ENCODE measurements at regions not wholly inside any gene's neighbourhood (a gene's known extent, or its start where the extent isn't known, plus 50 kb on each side); places are given as distances from the start of the nearest gene placed in this dataset.

DNA sequence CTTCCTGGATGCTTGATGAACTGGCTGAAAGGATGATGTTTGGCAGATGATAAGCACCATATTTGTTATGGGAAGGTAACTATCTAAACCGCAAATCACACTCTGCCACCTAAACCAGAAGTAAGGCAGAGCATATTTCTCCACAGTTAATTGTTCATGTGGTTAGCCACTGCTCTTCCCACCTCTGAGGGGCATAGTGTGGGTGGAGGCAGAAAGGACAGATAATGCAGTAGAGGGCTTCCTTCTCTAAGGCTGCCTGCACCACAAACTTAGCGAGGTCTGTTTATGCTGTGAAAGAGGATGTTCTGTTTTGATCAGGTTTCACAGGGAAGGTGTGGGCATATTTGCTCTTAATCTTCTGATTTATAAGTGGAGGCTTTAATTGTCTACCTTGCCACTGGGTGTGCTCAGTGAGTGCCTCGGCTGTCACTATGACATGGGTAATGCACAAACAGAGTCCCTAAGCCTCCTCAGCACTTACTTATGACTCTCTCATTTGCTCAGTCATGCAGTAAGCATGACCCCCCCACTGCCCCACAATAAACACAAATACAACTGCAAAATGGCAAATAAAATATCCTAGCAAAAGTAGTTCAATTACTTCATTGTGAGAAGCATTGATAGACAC, 401.0 kb downstream of the TMA16 start:
- ATAC-seq (peak; percentile 71), DNase-seq (peak in 7 of 9 donors; percentile 25 to 84 (median 43))
- H3K36me3 Mint-ChIP-seq = peaks cover 0 to 6% (median 0%) of the 10 kb centered on the region in 5 donors
- H3K9me3 ChIP-seq (ENCODE audit: control insufficient read depth in 2 of 3, low read length in 3 of 3) = no peaks in the 10 kb centered on the region
- H3K4me3 ChIP-seq (ENCODE audit: low read length) = no peak overlapping the region
- no peak overlapping the region for H3K27ac ChIP-seq (ENCODE audit: low read depth, low read length)
- H3K4me1 Mint-ChIP-seq = peaks cover 0 to 43% (median 27%) of the 10 kb centered on the region in 7 donors
- peak overlapping the region in 8 of 10 donors; percentile 24 to 65 (median 51) for H3K4me3 Mint-ChIP-seq
- H3K27me3 Mint-ChIP-seq = peaks cover 0 to 7% (median 0%) of the 10 kb centered on the region in 5 donors
- peaks cover 0 to 23% (median 5%) of the 10 kb centered on the region in 11 donors for H3K9me3 Mint-ChIP-seq
- peak overlapping the region in 7 of 9 donors; percentile 22 to 85 (median 63) for H3K27ac Mint-ChIP-seq
- H3K36me3 ChIP-seq (ENCODE audit: control insufficient read depth in 2 of 3, insufficient read depth in 3 of 3, low read length in 3 of 3) = no peaks in the 10 kb centered on the region
- H3K27me3 ChIP-seq (ENCODE audit: control insufficient read depth in 2 of 2, insufficient read depth in 2 of 2, low read length in 2 of 2) = no peaks in the 10 kb centered on the region
- ChIA-PET CTCF (no interaction called here), POLR2A (interaction anchor here (0.9 kb wide), 1 partner anchor 14 kb away, joined by 3 read pairs; no protein-coding TSS in a partner anchor)
- intact Hi-C loops (cut with micrococcal nuclease) = loop anchor here in 1 of 2 donors (1.0 to 10.0 kb wide), 4 partner anchors 31 to 347 kb away; no protein-coding TSS in a partner anchor
- H3K4me1 ChIP-seq (ENCODE audit: control insufficient read depth in 2 of 2, insufficient read depth in 2 of 2, low read length in 2 of 2) = peaks cover 0 to 5% of the 10 kb centered on the region in 2 donors

DNA sequence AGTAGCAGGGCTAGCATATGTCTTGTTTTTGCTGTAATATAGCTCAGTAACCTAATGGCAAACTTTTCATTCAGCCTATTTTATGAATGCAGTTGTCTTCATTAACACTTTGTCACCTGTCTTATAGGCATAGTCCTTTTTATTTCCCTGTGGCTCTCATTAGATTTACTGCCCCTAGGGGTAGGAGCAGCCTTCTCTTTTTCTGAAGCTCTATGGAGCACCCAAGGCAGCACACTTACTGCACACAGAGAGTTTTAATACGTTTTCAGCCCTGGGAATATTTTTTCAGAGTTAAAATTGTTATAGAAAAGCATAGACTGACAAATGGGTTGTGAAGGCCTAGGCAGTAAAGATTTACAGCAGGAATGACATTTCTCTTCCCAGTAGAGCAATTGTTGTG, 406.8 kb downstream of the TMA16 start:
- no peak overlapping the region for H3K27ac Mint-ChIP-seq
- H3K27me3 Mint-ChIP-seq = peaks cover 0 to 8% (median 0%) of the 10 kb centered on the region in 5 donors
- no peak overlapping the region for H3K4me3 Mint-ChIP-seq
- Histone ChIP-seq H3K36me3 (ENCODE audit: control insufficient read depth in 2 of 3, insufficient read depth in 3 of 3, low read length in 3 of 3) (no peaks in the 10 kb centered on the region), H3K27me3 (ENCODE audit: control insufficient read depth in 2 of 2, insufficient read depth in 2 of 2, low read length in 2 of 2) (no peaks in the 10 kb centered on the region), H3K4me3 (ENCODE audit: low read length) (no peak overlapping the region), H3K4me1 (ENCODE audit: control insufficient read depth in 2 of 2, insufficient read depth in 2 of 2, low read length in 2 of 2) (no peaks in the 10 kb centered on the region), H3K27ac (ENCODE audit: low read depth, low read length) (no peak overlapping the region), H3K9me3 (ENCODE audit: control insufficient read depth in 2 of 3, low read length in 3 of 3) (no peaks in the 10 kb centered on the region)
- DNase-seq = no peak
- ChIA-PET CTCF (no interaction called here), POLR2A (no interaction called here)
- H3K36me3 Mint-ChIP-seq = peaks cover 0 to 6% (median 0%) of the 10 kb centered on the region in 5 donors
- no peak for ATAC-seq
- peaks cover 0 to 18% (median 15%) of the 10 kb centered on the region in 7 donors for H3K4me1 Mint-ChIP-seq
- intact Hi-C loops (cut with micrococcal nuclease) = no loop called here
- peaks cover 0 to 23% (median 5%) of the 10 kb centered on the region in 11 donors for H3K9me3 Mint-ChIP-seq

DNA sequence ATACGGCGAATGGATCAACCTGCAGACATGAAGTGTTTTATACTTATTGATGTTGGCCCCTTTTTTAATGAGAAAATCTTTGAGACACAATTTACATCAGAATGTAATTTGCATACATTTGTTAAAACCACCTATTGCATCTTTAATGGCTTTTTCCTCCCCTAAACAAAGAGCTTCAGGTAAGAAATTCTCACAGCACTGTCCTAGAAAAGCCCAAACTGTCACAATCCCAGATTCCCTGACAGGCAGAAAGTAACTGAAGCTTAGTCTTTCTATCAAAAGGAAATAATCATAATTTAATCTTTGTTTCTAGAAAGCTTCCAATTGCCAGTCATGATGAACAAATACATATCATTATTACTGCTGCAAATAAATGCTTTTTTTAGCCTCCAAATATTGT, 407.9 kb downstream of the TMA16 start:
- no peaks in the 10 kb centered on the region for H3K27me3 ChIP-seq (ENCODE audit: control insufficient read depth in 2 of 2, insufficient read depth in 2 of 2, low read length in 2 of 2)
- no peak overlapping the region for H3K4me3 ChIP-seq (ENCODE audit: low read length)
- peaks cover 0 to 7% (median 4%) of the 10 kb centered on the region in 7 donors for H3K4me1 Mint-ChIP-seq
- H3K9me3 Mint-ChIP-seq = peaks cover 0 to 20% (median 2%) of the 10 kb centered on the region in 11 donors
- no peak overlapping the region for H3K27ac Mint-ChIP-seq
- POLR2A ChIA-PET = interaction anchor here (0.7 kb wide), 1 partner anchor 356 kb away, joined by 3 read pairs; no protein-coding TSS in a partner anchor
- H3K36me3 Mint-ChIP-seq = peaks cover 0 to under 1% (median 0%) of the 10 kb centered on the region in 5 donors
- no peaks in the 10 kb centered on the region for H3K36me3 ChIP-seq (ENCODE audit: control insufficient read depth in 2 of 3, insufficient read depth in 3 of 3, low read length in 3 of 3)
- H3K27ac ChIP-seq (ENCODE audit: low read depth, low read length) = no peak overlapping the region
- H3K9me3 ChIP-seq (ENCODE audit: control insufficient read depth in 2 of 3, low read length in 3 of 3) = no peaks in the 10 kb centered on the region
- H3K4me3 Mint-ChIP-seq = no peak overlapping the region
- no peaks in the 10 kb centered on the region for H3K4me1 ChIP-seq (ENCODE audit: control insufficient read depth in 2 of 2, insufficient read depth in 2 of 2, low read length in 2 of 2)
- DNase-seq (no peak), ATAC-seq (no peak)
- H3K27me3 Mint-ChIP-seq = peaks cover 0 to 8% (median 0%) of the 10 kb centered on the region in 5 donors
- CTCF ChIA-PET = no interaction called here
- intact Hi-C loops (cut with micrococcal nuclease) = no loop called here

DNA sequence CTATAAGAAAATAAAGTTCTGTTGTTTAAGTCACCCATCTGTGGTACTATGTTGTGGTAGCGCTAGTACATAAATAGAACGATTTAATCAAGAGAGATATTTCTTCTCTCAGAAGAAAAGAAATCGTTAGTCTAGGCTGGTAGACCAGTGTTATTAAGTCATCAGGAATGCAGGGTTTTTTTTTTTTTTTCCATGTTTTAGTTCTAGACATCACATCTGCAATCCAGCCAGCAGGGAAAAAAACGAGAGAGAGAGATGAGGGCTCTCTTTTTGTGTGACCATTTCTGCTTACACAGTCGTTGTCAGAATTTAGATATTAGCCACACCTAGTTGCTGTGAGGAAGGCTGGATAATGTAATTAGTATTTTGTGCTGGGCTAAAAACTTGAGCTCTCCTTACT, 417.4 kb downstream of the TMA16 start:
- Mint-ChIP-seq H3K27me3 (no peaks in the 10 kb centered on the region), H3K36me3 (no peaks in the 10 kb centered on the region)
- DNase-seq = no peak

DNA sequence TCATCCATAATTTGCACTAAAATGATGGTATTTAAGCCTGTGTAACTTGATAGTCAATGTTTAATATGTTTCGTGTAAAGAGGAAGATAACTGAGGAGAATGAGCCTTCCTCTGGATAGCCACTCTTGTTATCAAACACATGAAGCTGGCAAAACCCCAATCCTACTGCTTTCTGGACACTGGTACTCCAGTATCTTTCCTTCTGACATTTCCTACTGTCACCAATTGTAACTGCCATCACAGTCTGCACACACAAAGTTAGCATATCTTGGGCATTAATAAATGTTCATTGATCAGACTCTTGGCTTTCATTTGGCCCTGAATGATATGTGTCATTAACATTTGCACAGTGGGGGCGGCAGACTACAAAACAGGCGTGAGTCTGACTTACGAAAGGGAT, 419.1 kb downstream of the TMA16 start:
- intact Hi-C loops (cut with micrococcal nuclease) = no loop called here
- no peaks in the 10 kb centered on the region for H3K36me3 Mint-ChIP-seq
- peaks cover 0 to 2% (median 0%) of the 10 kb centered on the region in 11 donors for H3K9me3 Mint-ChIP-seq
- no peaks in the 10 kb centered on the region for H3K9me3 ChIP-seq (ENCODE audit: control insufficient read depth in 2 of 3, low read length in 3 of 3)
- H3K4me3 ChIP-seq (ENCODE audit: low read length) = no peak overlapping the region
- H3K27me3 ChIP-seq (ENCODE audit: control insufficient read depth in 2 of 2, insufficient read depth in 2 of 2, low read length in 2 of 2) = no peaks in the 10 kb centered on the region
- no peaks in the 10 kb centered on the region for H3K4me1 Mint-ChIP-seq
- ChIA-PET CTCF (no interaction called here), POLR2A (no interaction called here)
- H3K4me1 ChIP-seq (ENCODE audit: control insufficient read depth in 2 of 2, insufficient read depth in 2 of 2, low read length in 2 of 2) = no peaks in the 10 kb centered on the region
- DNase-seq (no peak), ATAC-seq (no peak)
- no peak overlapping the region for H3K27ac Mint-ChIP-seq
- H3K27ac ChIP-seq (ENCODE audit: low read depth, low read length) = no peak overlapping the region
- H3K27me3 Mint-ChIP-seq = no peaks in the 10 kb centered on the region
- no peak overlapping the region for H3K4me3 Mint-ChIP-seq
- H3K36me3 ChIP-seq (ENCODE audit: control insufficient read depth in 2 of 3, insufficient read depth in 3 of 3, low read length in 3 of 3) = no peaks in the 10 kb centered on the region

More for the DNA sequence above, 417.4 kb downstream of the TMA16 start:
- intact Hi-C loops (cut with micrococcal nuclease) = no loop called here
- H3K9me3 Mint-ChIP-seq = peaks cover 0 to 4% (median 0%) of the 10 kb centered on the region in 11 donors
- Histone ChIP-seq H3K27ac (ENCODE audit: low read depth, low read length) (no peak overlapping the region), H3K4me1 (ENCODE audit: control insufficient read depth in 2 of 2, insufficient read depth in 2 of 2, low read length in 2 of 2) (no peaks in the 10 kb centered on the region), H3K27me3 (ENCODE audit: control insufficient read depth in 2 of 2, insufficient read depth in 2 of 2, low read length in 2 of 2) (no peaks in the 10 kb centered on the region), H3K36me3 (ENCODE audit: control insufficient read depth in 2 of 3, insufficient read depth in 3 of 3, low read length in 3 of 3) (no peaks in the 10 kb centered on the region), H3K4me3 (ENCODE audit: low read length) (no peak overlapping the region), H3K9me3 (ENCODE audit: control insufficient read depth in 2 of 3, low read length in 3 of 3) (no peaks in the 10 kb centered on the region)
- CTCF ChIA-PET = no interaction called here
- H3K4me3 Mint-ChIP-seq = no peak overlapping the region
- POLR2A ChIA-PET = no interaction called here
- H3K4me1 Mint-ChIP-seq = no peaks in the 10 kb centered on the region
- H3K27ac Mint-ChIP-seq = no peak overlapping the region
- ATAC-seq = no peak

DNA sequence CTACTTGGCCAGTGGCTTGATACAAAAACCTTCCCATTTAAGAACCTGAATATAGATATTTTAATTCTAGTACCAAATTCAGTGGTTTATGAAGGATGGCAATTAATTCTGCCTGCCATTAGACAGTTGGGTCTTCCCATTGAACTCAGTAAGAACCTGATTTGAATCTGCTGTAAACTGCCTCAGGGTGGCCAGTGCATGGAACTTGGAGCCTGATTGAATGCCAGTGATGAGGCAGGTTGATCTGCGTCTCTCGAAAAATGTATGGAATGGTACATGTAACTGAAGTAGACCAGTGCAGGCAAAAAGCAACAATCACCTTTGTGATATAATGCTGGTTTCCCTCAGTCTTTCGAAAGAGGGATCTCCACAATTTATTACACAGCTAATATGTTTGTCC, 421.4 kb downstream of the TMA16 start:
- ChIA-PET CTCF (no interaction called here), POLR2A (no interaction called here)
- Mint-ChIP-seq H3K9me3 (peaks cover 0 to 2% (median 0%) of the 10 kb centered on the region in 11 donors), H3K27ac (no peak overlapping the region), H3K36me3 (no peaks in the 10 kb centered on the region), H3K4me3 (no peak overlapping the region), H3K4me1 (no peaks in the 10 kb centered on the region), H3K27me3 (no peaks in the 10 kb centered on the region)
- intact Hi-C loops (cut with micrococcal nuclease) = no loop called here
- H3K36me3 ChIP-seq (ENCODE audit: control insufficient read depth in 2 of 3, insufficient read depth in 3 of 3, low read length in 3 of 3) = no peaks in the 10 kb centered on the region
- H3K27me3 ChIP-seq (ENCODE audit: control insufficient read depth in 2 of 2, insufficient read depth in 2 of 2, low read length in 2 of 2) = no peaks in the 10 kb centered on the region
- no peak for DNase-seq
- H3K4me3 ChIP-seq (ENCODE audit: low read length) = no peak overlapping the region
- H3K4me1 ChIP-seq (ENCODE audit: control insufficient read depth in 2 of 2, insufficient read depth in 2 of 2, low read length in 2 of 2) = no peaks in the 10 kb centered on the region
- no peak overlapping the region for H3K27ac ChIP-seq (ENCODE audit: low read depth, low read length)
- no peak for ATAC-seq
- no peaks in the 10 kb centered on the region for H3K9me3 ChIP-seq (ENCODE audit: control insufficient read depth in 2 of 3, low read length in 3 of 3)

DNA sequence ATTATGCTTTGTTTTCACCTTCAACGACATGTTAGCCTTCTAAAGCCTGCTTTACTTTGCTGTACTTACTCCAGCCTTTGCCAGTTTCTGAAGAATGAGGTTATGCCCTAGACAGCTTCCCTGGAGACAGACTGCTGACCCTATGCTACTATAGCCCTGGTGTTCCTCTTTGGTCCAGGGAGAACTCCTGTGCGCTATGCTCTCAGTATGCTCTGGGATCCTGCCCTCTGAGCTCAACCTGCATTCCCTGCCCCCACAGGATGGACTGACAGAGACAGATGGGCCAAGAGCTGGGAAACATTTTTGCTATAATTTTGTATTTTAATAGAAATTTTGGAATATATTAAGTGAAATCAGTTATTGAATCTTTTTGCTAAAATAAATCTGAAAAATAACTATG, 425.9 kb downstream of the TMA16 start:
- H3K27ac Mint-ChIP-seq = no peak overlapping the region
- H3K9me3 Mint-ChIP-seq = peaks cover 0 to 2% (median 0%) of the 10 kb centered on the region in 11 donors
- no peak overlapping the region for H3K27ac ChIP-seq (ENCODE audit: low read depth, low read length)
- intact Hi-C loops (cut with micrococcal nuclease) = no loop called here
- DNase-seq (no peak), ATAC-seq (no peak)
- no peaks in the 10 kb centered on the region for H3K27me3 Mint-ChIP-seq
- H3K27me3 ChIP-seq (ENCODE audit: control insufficient read depth in 2 of 2, insufficient read depth in 2 of 2, low read length in 2 of 2) = no peaks in the 10 kb centered on the region
- H3K4me1 Mint-ChIP-seq = peaks cover 0 to 11% (median 0%) of the 10 kb centered on the region in 7 donors
- H3K4me1 ChIP-seq (ENCODE audit: control insufficient read depth in 2 of 2, insufficient read depth in 2 of 2, low read length in 2 of 2) = no peaks in the 10 kb centered on the region
- H3K4me3 Mint-ChIP-seq = no peak overlapping the region
- ChIA-PET POLR2A (no interaction called here), CTCF (no interaction called here)
- H3K36me3 Mint-ChIP-seq = no peaks in the 10 kb centered on the region
- no peaks in the 10 kb centered on the region for H3K9me3 ChIP-seq (ENCODE audit: control insufficient read depth in 2 of 3, low read length in 3 of 3)
- no peaks in the 10 kb centered on the region for H3K36me3 ChIP-seq (ENCODE audit: control insufficient read depth in 2 of 3, insufficient read depth in 3 of 3, low read length in 3 of 3)
- H3K4me3 ChIP-seq (ENCODE audit: low read length) = no peak overlapping the region
